HG03469 (cell line): ENCODE measurements at regions not wholly inside any gene's neighbourhood (a gene's known extent, or its start where the extent isn't known, plus 50 kb on each side); places are given as distances from the start of the nearest gene placed in this dataset.

ENCODE experiments used
- ATAC-seq: cut with Tn5 transposase; IDR thresholded peaks from one replicate; pipeline ENCODE4 v1.9.1; 2021; ENCODE audit warnings: mild to moderate bottlenecking, moderate library complexity, moderate number of reproducible peaks; ENCODE audit not compliant: unreplicated experiment

GRCh38 chr3:168858327-168858726 lies 762.6 kb upstream of the GOLIM4 start:
- ATAC-seq: no peak

GRCh38 chr3:168850109-168850508 lies 754.4 kb upstream of the GOLIM4 start:
- no peak for ATAC-seq

- ATAC-seq: no peak
Measured at GRCh38 chr3:168847291-168847883, 751.7 kb upstream of the GOLIM4 start.

- ATAC-seq: no peak
Measured at GRCh38 chr3:168844894-168845482, 749.3 kb upstream of the GOLIM4 start.

DNA sequence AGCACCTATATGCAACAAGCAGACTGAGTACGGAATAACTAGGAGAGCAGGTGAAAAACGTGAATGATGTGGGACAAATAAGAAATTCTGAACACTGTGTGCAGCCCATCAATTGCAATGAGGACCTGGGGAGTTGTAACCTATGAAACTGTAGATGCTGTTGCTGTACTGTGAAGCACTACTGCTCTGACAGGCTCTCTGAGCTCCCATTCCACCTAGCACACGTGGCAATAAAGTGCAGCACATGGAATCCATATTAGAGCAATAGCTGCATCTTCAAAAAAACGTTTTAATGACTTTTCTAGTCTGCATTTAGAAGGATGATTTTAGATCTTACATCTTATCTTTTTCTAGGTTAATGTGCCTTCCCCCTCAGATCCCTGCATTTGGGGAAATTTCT lies 748.7 kb upstream of the GOLIM4 start:
- ATAC-seq: no peak

DNA sequence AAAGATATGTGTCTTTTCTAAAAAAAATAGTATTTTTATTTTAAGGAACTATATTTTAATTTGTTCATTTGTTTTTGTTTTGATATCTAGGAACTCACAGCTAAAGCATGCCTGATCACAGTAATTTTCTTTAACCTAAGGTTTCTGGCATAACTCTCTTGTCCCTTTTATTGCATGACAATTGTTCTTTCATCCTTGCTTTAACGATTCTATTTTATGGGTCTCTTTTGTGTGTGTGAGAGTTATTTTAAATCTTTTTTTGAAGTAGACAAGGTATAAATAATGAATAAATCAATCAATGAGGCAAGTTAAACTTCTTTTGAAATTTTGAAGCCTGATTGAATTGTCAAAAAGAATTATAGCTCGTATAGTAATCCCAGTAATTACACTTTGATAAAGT lies 747.8 kb upstream of the GOLIM4 start:
- ATAC-seq: no peak

DNA sequence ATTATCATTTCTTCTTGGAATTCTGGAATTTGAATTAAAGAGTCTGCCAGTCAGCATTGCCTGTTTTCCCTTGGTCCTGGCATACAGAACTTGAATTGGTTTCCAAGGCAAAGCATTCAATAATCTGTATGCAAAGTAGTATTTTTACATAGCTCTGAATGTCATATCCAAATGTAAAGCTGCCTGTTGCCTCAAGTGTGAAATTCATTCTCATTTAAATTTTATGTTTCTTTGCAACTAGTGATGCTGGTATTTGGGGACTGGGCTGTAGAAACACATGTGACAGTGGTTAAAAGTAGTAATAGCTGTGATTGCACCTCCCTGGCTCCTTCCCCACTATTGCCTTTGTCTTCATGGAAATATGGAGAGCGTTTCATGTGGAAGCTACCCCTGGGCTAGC lies 743.9 kb upstream of the GOLIM4 start:
- ATAC-seq: no peak

- no peak for ATAC-seq
Measured at GRCh38 chr3:168834558-168834957, 738.8 kb upstream of the GOLIM4 start.

DNA sequence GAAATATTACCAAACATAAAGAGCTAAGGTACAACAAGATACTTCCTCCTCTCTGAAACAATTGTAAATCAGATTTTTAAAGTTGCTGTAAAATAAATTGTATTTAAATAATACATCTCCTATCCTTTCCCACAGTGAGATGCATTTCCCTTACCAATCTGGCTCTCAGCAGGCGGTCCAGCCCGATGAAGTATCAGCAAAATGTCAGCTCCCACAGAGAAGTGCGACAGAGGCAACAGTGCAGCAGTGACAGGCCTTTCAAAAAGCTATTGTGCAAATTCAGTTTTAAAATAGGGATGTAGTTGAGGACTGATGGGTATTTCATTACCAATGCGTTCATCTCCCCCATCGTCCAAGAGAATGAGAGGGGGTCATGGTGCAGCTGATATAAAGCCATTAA lies 733.2 kb upstream of the GOLIM4 start:
- no peak for ATAC-seq

DNA sequence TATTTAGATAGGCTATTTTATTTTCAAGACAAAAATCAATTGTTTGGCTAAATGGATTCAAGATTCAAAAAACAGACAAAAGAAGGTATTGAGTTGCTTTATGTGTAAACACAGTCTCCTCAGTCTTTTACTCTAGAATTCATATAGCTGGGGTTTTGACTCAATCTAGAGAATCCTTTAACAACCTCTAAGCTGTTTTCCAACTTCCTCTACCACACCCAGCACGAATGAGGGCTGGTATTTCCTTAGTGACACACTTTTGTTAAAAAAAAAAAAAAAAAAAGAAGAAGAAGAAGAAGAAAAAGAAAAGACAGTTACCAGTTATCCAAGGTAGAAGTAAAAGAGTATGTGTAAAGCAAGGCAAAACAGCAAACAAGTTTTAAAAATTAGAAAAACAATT lies 732.8 kb upstream of the GOLIM4 start:
- ATAC-seq: no peak

DNA sequence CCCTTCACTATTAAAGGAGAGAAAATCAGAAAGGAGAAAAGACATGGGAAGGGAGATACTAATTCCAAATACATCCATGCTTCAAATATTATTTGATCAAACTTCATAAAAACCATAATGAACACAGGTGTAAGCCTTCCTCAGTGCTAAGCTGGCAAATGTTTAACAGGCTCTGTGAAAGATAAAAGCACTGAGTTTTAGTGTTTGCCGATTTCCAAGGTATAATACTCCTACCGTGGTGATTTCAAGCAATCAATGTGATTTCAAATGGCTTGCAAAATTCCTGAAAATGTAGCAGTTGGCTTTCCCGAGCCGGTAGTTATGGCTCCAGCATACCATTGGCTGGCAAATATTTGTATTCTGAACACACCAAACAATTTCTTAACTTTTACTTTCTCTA lies 732.3 kb upstream of the GOLIM4 start:
- no peak for ATAC-seq

GRCh38 chr3:168824107-168824506 lies 728.4 kb upstream of the GOLIM4 start:
- no peak for ATAC-seq

DNA sequence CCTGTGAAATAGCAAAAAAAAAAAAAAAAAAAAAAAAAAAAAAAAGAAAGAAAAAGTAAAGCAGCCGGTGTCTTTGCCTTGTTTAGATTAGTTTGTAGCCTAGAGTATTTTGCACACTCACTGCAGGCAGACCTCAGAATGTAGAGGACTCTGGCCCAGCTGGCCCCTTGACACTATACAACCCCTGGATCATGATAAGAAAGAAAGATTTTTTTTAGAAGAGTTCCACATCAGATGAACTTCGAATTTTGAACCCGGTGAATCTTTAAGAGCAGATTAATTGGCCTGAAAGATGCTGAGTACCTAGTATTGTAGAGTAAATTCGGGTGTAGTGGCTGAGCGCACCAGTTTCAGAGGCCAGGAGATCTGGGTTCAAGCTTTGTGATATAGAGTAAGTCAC lies 727.7 kb upstream of the GOLIM4 start:
- ATAC-seq: no peak

GRCh38 chr3:168820810-168821415 lies 725.2 kb upstream of the GOLIM4 start:
- ATAC-seq: no peak

- ATAC-seq: no peak
Measured at GRCh38 chr3:168817177-168817576, 721.5 kb upstream of the GOLIM4 start.

DNA sequence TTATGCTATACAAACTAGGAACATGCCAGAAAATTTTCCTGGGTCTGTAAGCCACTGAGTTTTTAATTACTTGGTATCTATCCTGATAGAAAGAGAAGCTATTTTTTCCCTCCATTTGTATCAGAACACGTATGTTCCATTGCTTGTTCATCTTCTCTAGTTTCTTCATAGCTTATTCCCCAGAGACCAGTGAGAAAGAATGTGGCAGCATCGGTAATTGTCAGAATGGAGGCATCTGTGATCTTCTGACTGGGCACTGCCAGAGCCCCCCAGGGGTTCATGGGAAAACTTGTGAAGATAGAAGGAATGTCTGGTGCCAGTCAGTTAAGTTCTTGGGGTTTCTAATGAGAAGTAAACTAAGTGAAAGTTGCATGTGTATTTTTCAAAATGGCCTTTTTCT lies 720.2 kb upstream of the GOLIM4 start:
- no peak for ATAC-seq

DNA sequence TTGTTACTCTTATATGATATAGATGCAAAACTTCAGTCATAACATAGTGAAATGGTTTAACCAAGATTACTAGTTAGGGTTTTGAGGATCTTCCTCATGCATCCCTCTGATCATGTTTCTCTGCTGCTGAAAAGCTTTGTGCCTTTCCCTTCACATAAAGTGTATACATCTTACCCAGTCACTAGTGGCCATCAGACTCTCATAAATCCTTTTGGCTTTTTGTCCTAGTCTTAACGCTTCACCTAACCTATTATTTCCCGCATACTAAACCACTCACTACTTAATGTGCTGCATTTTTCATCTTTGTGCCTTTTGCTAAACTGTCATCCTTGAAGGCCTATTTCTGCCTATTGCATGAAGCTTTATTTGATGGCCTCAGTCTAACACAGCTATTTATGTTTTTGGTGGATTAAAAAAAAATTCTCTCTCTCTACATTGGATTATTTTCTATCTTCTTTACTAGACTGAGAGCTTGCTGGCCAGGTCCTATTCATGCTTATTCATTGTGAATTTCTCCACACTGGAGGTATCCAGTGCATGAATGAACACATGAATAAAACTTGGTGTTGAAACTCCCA lies 717.6 kb upstream of the GOLIM4 start:
- no peak for ATAC-seq

GRCh38 chr3:168812234-168812633 lies 716.5 kb upstream of the GOLIM4 start:
- no peak for ATAC-seq

DNA sequence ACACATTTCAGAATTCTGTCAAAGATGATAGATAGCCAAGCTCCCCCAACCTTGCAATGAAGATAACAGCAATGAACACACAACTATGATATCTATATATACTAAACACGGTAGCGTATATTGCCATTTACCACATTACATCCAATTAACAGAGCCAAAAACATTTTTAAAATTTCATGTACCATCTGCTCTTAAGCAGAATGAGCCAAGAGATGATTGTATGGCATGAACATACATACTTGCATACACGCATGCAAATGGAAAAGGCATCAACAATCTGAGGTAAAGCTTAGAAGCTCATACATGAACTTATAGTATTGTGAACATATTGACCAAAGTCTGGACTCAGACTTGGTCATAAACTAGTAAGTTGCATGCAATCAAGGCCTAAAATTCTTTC lies 712.9 kb upstream of the GOLIM4 start:
- no peak for ATAC-seq

GRCh38 chr3:168807448-168807847 lies 711.7 kb upstream of the GOLIM4 start:
- no peak for ATAC-seq

GRCh38 chr3:168806871-168807270 lies 711.1 kb upstream of the GOLIM4 start:
- no peak for ATAC-seq

DNA sequence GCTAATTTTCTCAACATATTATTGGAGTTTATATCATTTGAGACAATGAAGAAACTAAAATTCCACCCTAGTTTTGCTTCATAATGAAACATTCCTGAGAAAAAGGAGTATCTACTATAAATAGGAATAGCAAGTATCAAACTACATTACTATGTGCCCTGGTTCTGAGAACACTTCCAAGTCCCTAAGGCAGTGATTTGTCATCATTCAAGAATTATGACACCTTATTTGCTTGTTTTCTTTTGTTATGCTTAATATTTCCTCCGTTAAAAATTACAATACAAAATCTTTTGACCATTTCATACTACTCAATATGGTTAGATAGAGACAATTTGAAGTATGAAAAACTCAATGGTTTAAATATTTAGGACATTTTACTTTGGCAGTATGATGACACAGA lies 707.8 kb upstream of the GOLIM4 start:
- no peak for ATAC-seq
